ENCODE measurements at regions not wholly inside any gene's neighbourhood (a gene's known extent, or its start where the extent isn't known, plus 50 kb on each side); places are given as distances from the start of the nearest gene placed in this dataset.

DNA sequence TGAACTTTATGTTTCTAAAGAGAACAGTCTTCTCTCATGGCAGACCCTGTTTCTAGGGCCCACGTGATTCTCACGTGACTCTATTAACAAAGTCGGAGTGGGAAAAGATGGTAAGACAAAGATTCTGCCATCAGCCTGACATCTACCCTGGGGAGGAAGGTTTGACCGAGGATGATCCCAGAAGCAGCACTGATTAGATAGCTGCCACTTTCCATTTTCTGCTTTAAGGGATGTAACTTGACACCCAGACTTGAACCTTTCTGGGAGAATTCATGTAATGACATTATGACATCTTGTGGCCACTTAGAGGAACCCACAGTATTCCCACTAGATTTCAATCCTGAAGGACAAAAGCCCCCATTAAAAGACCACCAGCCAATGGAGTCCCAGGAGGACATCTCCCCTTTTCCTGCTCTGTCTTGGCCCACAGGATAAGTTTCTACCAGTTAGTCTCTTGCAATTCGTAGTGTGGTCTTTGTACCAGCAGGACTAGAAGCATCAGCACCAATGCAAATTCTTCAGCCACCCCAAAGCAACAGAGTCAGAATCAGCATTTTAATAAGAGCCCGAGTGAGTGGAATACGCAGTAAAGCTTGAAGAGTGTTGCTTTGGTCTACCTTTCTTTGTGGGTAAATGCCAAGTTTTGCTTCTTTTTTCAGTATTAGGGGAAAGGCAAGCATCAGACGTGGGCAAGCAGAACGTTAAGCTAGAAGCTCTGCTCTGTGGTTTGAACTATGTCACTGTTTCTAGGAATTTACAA, 480.5 kb upstream of the PROK2 start:
- Histone ChIP-seq H3K4me3 (no peak overlapping the region), H3K27ac (no peak overlapping the region)

DNA sequence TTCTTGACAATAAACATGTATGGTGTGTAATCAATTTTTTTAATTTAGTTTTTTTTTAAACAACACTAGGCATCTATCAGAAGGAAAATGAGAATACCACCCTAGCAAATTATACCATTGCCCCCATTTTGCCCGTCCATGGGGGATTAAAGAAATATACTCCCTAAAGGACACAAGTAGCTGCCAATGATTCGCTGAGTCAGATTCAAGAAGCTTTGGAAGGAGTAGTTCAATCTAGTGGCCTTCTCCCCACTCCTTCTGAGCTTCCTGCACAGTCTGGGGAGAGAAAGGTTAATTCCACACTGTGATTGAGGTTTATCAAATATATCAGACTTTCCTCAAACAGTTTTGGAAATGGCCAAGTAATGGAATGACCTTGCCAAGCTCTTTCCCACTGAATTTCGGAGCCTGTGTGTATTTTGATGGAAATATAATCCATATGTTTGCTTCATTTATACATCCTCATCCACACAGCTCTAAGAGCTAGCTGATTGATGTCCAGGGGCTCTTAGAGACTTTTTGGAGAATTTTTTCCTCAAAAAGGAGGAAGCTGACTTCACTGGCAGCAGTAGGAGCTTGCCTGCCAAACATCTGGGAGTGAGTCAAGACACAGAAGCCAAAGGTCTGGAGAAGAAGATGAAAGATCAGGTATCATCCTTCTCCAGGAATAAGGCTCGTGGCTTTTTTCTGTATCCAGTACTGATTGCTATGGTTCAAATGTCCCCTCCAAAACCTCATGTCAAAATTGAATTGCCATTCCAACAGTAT, 478.5 kb upstream of the PROK2 start:
- Histone ChIP-seq H3K27ac (no peak overlapping the region), H3K4me3 (no peak overlapping the region)

DNA sequence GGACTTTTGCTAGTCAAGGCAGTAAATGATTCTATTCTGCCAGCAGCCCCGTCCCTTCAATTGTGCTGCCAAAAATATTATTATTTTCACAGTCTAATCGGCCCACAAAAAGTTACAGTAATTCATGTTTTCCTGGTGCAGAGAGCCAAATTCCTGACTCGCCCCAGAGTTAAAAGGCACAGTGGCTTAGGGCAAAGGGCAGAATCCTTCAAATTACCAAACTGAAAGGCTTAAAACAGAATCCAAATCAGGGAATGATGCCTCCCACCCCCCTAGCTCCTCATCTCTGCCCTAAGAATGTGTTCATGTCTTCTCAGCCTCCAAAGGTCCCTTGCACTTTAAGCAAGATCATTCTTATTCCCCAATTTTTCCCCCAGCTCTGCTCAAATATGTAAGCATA, 477.8 kb upstream of the PROK2 start:
- no peak overlapping the region for H3K4me3 ChIP-seq
- H3K27ac ChIP-seq: no peak overlapping the region

DNA sequence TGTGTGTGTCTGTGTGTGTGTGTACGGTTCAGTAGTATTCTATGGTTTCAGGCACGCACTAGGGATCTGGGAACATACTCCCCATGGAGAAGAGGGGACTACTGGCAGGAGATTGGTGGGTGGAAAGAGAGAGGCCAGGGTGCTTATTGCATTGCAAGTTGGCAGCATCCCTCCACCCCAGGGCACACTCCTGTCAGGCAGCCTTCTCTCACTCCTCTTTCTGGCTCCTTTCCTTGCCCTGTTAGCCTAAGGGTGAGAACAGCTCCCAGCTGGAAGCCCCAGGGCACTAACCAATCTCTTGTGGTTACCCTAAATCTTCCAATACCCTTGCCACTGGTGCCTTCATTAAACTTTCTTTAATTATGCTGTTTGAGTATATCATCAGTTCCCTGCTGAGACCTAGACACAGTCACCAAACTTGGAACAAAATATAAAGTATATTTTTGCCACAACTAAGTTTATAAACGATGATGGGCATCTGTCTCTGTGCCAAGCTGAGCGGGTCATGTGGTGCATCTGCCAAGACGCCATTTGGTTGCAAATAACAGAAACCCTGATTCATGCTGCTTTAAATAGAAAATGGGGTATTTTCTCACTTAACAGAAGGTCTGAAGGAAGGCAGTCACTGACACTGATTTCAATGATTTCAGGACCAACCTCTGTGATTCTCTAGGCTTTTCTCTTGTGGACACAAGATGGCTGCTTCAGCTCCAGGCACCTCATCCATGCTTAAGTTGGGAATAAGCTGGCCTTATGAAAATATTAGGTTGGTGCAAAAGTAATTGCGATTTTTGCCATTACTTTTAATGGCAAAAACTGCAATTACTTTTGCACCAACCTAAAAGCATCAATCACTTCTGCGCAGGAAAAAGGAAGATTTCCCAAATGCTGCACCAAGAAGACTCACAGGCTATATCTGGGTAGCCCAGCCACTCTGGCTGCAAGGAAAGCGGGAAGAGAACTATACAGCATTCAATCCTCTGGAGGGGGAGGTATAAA, 476.9 kb upstream of the PROK2 start:
- H3K4me3 ChIP-seq: no peak overlapping the region
- H3K27ac ChIP-seq: no peak overlapping the region

DNA sequence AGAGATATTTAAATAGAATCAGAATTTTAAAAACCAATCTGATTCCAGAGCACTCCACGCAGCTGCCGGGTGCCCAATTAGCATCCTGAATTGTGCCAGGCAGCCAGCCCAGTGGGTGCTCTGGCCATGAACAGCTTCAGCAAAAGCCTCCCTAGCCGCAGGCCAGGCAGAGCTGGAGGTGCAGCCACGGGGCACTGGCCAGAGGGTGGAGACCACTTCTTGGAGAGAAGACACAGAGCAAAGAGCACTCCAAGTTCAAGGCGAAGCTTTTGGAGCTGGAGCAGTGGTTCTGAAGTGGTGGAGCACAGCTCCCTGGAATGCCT, 475.6 kb upstream of the PROK2 start:
- H3K27ac ChIP-seq: no peak overlapping the region
- H3K4me3 ChIP-seq: no peak overlapping the region

DNA sequence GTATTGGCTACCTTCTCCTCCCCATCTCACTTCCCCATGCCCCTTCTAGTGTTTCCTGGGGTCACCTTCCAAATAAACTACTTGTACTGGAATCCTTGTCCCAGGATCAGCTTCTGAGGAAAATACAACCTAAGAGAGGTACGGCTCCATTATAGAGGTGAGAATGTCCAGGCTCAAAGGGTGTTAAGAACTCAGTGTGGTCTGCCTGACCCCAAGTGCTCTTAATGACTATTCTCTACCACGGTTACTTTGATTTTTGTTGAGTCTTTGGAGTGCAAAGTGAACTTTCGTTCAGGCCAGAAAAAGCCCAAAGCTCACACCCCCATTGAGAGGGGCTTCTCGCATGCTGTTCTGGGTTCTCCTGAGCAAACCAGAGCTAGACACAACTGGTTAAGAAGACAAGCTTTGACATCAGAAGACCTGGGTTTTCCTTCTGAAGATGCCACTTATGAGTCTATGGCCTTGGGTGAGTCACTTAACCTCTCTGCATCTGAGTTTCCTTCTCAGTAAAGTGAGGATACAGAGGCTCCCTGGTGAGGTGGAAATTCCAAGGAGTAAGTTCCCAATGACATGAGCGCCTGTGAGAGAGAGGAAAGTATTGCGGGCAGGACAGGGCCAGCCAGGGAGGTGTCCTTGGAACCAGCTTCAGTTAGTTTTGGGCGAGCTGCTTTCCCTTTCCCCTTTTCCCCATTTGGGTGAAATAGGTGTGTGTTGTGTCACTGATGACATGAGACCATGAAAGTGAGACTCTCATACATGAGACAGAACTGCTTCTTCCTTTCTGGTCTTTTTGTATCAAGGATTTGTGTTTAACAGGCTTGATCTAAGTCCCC, 475.0 kb upstream of the PROK2 start:
- Histone ChIP-seq H3K4me3 (no peak overlapping the region), H3K27ac (no peak overlapping the region)

DNA sequence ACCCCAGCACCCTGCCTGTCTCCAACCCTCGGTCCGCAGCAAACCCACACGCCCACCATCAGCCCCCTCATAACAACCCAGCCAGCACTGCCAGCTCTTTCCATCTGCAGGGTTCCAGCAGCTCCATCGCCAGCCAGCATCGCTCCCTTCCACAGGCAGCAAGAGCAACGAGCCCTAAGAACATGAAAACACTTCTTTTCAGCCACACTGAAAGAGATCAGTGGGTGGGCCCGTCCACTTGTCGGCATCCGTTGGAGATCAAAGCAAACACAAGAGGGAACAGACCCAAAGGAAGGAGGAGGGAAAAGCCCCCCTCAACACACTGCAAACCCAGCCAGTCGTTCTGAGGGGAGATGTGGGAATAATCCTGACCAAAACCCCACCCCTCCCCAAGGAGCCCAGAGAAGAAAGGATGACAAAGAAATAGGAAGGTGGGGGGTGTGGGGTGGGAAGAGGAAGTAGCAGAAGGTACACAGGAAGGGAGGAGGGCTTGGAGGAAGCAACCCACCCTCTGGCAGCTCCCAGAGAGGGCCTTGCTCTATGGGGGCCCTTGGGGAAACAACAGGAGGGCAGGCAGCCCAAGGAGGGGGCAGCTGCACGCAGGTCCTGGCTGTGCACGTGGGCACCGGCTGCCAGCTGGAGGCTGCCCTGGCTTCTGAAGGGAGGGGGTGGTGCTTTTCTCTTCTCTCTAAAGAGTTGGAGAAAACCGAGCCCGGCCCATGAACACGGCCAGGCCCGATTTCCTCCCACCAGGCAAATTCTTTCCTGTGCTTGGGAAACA, 473.6 kb upstream of the PROK2 start:
- Histone ChIP-seq H3K27ac (peak overlapping the region in 1 of 21 experiments; percentile 3), H3K4me3 (no peak overlapping the region)

DNA sequence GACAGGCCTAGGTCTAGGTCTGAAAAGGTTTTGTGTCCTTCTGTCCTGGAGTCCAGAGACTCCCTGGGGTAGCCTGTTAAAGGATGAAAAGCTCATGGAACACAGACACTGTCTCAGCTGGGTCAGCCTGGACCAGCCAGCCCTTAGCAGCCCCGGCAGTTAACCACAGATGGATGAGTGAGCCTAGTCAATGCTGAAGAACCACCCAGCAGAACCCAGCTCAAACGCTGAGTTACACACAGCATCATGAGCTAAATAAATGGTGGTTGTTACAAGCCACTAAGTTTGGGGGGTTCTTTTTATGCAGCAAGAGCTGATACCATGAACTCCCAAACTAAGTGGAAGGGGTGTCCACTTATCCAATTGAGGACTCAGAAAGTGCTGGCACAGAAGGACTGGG, 472.8 kb upstream of the PROK2 start:
- H3K27ac ChIP-seq: peak overlapping the region in 1 of 21 experiments; percentile 3
- H3K4me3 ChIP-seq: no peak overlapping the region

DNA sequence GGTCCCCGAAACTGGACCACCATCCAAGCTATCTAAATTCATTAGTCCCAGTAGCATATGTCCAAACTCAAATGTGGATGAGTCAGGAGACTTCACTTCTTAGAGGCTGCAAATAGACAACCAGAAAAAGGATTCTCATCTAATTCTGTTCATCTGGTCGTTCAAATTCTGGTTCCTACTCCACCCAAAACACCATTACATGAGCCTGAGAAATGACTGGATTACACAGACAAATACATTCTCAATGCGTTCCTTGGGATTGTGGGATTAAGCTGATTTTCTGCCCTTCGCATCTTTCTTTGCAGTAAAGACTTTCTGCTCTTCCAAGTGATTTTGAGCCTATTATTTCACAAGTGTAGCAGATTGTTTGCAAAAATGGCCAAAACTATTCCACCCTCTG, 472.3 kb upstream of the PROK2 start:
- H3K4me3 ChIP-seq: no peak overlapping the region
- H3K27ac ChIP-seq: no peak overlapping the region

DNA sequence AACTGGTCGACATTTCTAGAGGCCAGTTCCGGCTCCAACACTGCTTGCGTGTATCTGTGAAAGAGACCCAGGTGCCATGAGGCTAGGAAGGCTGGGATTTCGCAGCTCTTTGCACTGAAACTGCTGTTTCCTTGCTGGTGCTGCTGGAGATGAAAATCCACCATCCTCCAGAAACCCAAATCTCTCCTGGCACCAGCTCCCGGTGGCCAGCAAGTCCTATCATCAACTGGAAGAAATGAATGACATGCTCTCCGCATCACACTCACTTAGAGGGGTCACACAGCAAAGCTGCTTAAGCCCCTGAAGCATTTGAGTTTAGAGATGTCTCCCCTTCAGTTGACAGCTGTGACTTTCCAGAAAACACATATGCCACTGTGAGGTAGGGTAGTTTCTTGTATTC, 471.8 kb upstream of the PROK2 start:
- H3K27ac ChIP-seq: no peak overlapping the region
- H3K4me3 ChIP-seq: no peak overlapping the region

DNA sequence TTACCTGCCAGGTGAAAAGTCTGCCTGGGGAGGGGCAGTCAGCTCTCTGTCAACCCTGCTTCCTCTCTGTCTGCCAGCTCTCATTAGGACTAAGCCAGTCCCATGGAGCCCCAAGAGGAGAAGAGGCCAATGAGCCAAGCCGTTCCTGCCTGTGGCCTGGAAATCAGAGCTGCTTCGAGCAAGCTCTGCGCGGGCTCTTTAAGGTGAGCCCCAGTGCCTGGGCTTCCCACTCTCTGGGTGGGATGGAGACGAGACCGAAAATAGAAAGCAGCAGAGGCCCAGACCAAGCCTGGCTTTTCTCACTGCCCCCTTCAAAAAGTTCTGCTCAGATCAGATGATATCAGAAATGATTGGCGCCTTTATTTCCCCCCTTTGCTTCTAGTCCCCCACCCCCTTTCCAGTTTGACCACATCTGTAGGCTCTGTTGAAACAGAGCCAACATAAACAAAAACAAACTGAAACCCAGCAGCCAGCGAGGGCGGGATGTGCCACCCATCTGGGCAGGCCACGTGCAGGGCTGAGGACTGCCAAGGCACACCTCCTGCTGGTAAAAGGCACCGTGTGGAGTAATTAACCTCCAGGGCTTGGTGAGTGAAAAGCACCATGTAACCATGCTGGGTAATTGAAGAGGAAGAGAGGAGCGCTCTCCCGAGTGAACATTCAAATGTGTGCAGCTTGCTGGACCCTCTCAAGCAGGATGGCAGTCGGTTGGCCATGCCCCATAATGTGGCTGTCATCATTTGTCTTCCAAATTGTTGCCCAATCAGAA, 471.0 kb upstream of the PROK2 start:
- H3K27ac ChIP-seq: peak overlapping the region in 9 of 21 experiments; percentile 12 to 63 (median 41)
- H3K4me3 ChIP-seq: no peak overlapping the region

DNA sequence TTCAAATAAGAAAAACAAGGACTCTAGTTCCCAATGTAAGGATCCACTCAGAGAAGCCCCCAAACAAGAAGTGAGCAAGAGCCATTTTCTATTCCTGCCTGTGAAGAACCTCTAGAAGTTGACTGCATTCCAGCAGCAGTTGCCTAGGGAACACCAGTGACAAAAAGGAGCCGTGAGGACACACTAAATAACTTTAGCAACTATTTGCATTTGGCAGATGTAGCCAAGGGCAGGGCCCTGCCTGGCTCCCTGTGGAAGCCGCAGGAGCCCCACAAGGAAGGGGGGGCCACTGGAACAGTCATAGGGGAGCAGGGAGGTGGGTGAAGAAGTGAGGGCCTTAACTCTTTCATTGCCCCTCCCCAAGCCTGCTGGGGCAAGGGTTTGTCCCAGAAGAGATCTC, 470.2 kb upstream of the PROK2 start:
- no peak overlapping the region for H3K4me3 ChIP-seq
- H3K27ac ChIP-seq: peak overlapping the region in 7 of 21 experiments; percentile 21 to 63 (median 41)

DNA sequence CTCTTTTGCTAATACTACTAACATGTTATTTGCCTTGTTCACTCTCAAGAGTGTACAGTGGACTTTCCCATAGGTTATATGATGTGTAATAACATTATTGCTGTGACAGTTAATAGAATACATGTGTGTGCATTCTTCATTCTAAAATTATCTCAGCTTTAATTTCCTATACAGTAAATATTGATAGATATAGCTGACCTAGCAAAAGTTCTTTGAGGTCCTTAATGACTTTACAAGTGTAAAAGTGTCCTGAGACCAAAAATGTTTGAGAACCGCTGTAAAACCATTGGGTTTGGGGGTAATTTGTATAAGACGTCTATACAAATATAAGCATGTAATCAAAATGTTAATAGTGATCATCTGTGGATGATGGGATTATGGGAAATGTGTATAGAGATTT, 469.5 kb upstream of the PROK2 start:
- Histone ChIP-seq H3K4me3 (no peak overlapping the region), H3K27ac (no peak overlapping the region)

DNA sequence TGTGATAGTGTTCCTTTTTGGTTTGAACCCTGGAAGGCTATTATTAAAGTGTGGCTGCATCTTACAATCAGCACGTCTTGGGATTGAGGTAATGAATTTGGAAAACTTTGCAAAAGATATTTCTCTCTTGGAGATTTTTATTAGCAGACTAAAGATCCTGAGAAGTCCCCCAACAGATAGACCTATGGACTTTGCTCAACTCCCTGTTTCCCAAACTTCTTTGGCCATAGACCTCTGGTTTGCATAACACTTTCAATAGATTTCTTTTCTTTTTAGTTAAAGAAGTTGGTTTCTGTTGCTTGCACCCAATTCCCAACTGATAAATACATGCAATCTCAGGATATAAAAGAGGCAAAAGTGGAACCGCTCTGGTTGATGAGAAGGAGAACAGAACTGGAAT, 465.8 kb upstream of the PROK2 start:
- H3K4me3 ChIP-seq: no peak overlapping the region
- no peak overlapping the region for H3K27ac ChIP-seq

DNA sequence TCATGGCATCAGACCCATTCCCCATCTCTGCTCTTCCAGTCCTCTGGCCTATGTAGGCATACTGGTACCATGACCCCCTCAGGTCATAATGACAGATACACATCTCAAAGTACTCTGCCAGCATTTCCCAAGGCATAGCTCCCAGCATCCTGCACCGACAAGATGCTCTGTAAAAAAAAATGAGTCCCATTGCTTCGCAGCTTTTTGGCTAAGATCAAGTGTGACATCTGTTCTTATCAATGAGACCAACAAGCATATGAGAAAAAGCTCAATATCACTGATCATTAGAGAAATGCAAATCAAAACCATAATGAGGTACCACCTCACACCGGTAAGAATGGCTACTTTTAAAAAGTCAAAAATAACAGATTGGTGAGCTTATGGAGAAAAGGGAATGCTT, 463.9 kb upstream of the PROK2 start:
- Histone ChIP-seq H3K27ac (no peak overlapping the region), H3K4me3 (no peak overlapping the region)

DNA sequence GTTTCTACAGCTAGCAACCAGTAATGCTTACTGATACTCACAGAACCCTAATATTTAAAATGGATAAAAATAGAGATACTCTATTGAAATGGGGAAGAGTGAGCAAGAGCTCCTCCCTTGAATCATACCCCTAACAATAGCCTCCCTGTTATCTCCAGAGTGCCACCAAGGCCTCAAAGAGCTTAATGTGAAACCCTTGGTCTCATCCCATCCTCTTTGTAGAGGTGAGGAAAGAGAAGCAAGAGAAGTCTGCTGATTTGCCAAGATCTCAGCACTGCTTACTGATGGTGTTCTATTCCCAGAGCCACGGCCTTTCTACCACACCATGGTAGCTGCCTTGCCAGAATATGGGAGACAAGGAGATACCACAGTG, 463.4 kb upstream of the PROK2 start:
- Histone ChIP-seq H3K4me3 (no peak overlapping the region), H3K27ac (no peak overlapping the region)

DNA sequence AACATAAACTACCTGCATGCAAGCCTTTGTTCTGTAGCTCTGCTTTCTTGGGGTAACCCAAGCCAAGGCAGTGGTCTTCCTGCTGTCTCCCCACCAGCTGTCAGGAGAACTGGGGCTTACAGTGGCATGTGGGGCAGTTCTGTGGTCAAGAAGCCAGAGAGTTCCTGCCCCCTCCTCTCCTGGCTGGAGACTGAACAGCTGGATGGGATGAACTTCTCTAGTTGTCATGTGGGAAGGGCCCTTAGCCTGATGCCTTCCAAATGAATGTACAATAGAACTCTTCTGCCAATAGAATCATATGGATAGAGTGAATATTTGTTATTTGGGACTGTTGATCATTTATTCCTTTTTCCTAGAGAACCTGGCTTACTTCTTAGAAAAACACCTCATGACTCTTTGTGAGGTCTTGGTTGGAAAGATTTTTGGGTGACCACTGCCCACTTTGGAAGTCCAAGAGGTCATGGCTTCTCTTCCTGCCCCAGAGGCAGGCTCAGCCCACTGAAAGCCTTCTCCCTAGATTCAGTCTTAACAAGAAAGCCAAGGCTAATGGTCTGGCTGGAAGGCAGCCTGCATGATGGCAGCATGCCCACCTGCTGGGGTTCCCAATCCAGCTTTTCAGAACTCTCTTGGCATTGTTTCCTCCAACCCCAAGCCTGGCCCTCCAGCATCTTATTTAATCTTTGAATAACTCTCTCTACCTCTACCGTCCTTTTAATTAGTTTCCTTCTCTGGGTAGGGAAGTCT, 462.9 kb upstream of the PROK2 start:
- Histone ChIP-seq H3K4me3 (no peak overlapping the region), H3K27ac (no peak overlapping the region)
